NT2/D1 (cell line): ENCODE measurements at regions not wholly inside any gene's neighbourhood (a gene's known extent, or its start where the extent isn't known, plus 50 kb on each side); places are given as distances from the start of the nearest gene placed in this dataset.

Experiments
- DNase-seq: peaks from one replicate; pipeline ENCODE4 v3.0.0-alpha.2; 2011; ENCODE audit warnings: low read depth, low spot score
- H3K27me3 ChIP-seq: 2 replicates; pipeline ENCODE4 v1.6.0; 2011; ENCODE audit warnings: mild to moderate bottlenecking; ENCODE audit not compliant: insufficient read length, insufficient read depth
- H3K36me3 ChIP-seq: 2 replicates; pipeline ENCODE4 v1.6.1; 2011; ENCODE audit warnings: mild to moderate bottlenecking, low read length, mixed read lengths; ENCODE audit not compliant: insufficient read depth, insufficient read length
- H3K4me1 ChIP-seq: 2 replicates; pipeline ENCODE4 v1.5.1; 2011; ENCODE audit not compliant: insufficient read depth, insufficient read length
- H3K4me3 ChIP-seq: 2 replicates; pipeline ENCODE4 v1.5.1; 2011; ENCODE audit warnings: low read depth; ENCODE audit not compliant: insufficient read length
- H3K9ac ChIP-seq: 2 replicates; pipeline ENCODE4 v1.6.0; 2011; ENCODE audit warnings: low read depth; ENCODE audit not compliant: insufficient read length
- H3K9me3 ChIP-seq: 2 replicates; pipeline ENCODE4 v1.5.1; 2011; ENCODE audit warnings: mild to moderate bottlenecking, low read length; ENCODE audit not compliant: insufficient read depth
- SUZ12 ChIP-seq: IDR thresholded peaks from 2 replicates; pipeline ENCODE4 v1.6.1; 2011; ENCODE audit not compliant: insufficient read length, insufficient read depth; ENCODE audit errors: extremely low read depth
- YY1 ChIP-seq: IDR thresholded peaks from 2 replicates; pipeline ENCODE4 v1.6.1; 2011; ENCODE audit not compliant: insufficient read length, insufficient read depth
- ZNF274 ChIP-seq: IDR thresholded peaks from 2 replicates; pipeline ENCODE4 v1.6.1; 2011; ENCODE audit warnings: mild to moderate bottlenecking, low read depth, low read length

GRCh38 chr15:38071211-38071972 lies 137.0 kb downstream of the TMCO5A start:
- Histone ChIP-seq H3K9ac (no peak overlapping the region), H3K27me3 (peaks cover 4% of the 10 kb centered on the region), H3K36me3 (no peaks in the 10 kb centered on the region), H3K4me3 (no peak overlapping the region), H3K4me1 (no peaks in the 10 kb centered on the region), H3K9me3 (no peaks in the 10 kb centered on the region)
- no peak for TF ChIP-seq ZNF274
- no peak for TF ChIP-seq SUZ12
- no peak for TF ChIP-seq YY1
- no peak for DNase-seq

GRCh38 chr15:38072007-38072347 lies 137.5 kb downstream of the TMCO5A start:
- peak overlapping the region; percentile 61 for H3K9ac ChIP-seq
- TF ChIP-seq YY1 (no peak), ZNF274 (no peak), SUZ12 (no peak)
- peaks cover 4% of the 10 kb centered on the region for H3K27me3 ChIP-seq
- H3K9me3 ChIP-seq, result no peaks in the 10 kb centered on the region
- H3K36me3 ChIP-seq, result no peaks in the 10 kb centered on the region
- no peak for DNase-seq
- peak overlapping the region; percentile 42 for H3K4me3 ChIP-seq
- no peaks in the 10 kb centered on the region for H3K4me1 ChIP-seq

GRCh38 chr15:38072348-38073177 lies 138.1 kb downstream of the TMCO5A start:
- peaks cover 4% of the 10 kb centered on the region for H3K27me3 ChIP-seq
- TF ChIP-seq ZNF274, result no peak
- TF ChIP-seq SUZ12, result no peak
- no peak for TF ChIP-seq YY1
- DNase-seq, result peak; percentile 78
- H3K36me3 ChIP-seq, result no peaks in the 10 kb centered on the region
- peak overlapping the region; percentile 42 for H3K4me3 ChIP-seq
- no peaks in the 10 kb centered on the region for H3K4me1 ChIP-seq
- peak overlapping the region; percentile 82 for H3K9ac ChIP-seq
- H3K9me3 ChIP-seq, result no peaks in the 10 kb centered on the region

- Histone ChIP-seq H3K4me1 (no peaks in the 10 kb centered on the region), H3K27me3 (peaks cover 4% of the 10 kb centered on the region), H3K4me3 (peak overlapping the region; percentile 42), H3K9ac (peak overlapping the region; percentile 82), H3K36me3 (no peaks in the 10 kb centered on the region), H3K9me3 (no peaks in the 10 kb centered on the region)
- no peak for TF ChIP-seq YY1
- no peak for TF ChIP-seq ZNF274
- no peak for TF ChIP-seq SUZ12
- peak; percentile 30 for DNase-seq
These were observed 138.9 kb downstream of the TMCO5A start for GRCh38 chr15:38073178-38073946.

- TF ChIP-seq ZNF274 (no peak), YY1 (no peak), SUZ12 (no peak)
- Histone ChIP-seq H3K27me3 (peaks cover 4% of the 10 kb centered on the region), H3K4me3 (no peak overlapping the region), H3K9ac (no peak overlapping the region), H3K36me3 (no peaks in the 10 kb centered on the region), H3K4me1 (no peaks in the 10 kb centered on the region), H3K9me3 (no peaks in the 10 kb centered on the region)
- DNase-seq, result no peak
These were observed 139.6 kb downstream of the TMCO5A start for GRCh38 chr15:38074029-38074428.

- no peak for DNase-seq
- H3K27me3 ChIP-seq, result peaks cover 4% of the 10 kb centered on the region
- H3K9ac ChIP-seq, result no peak overlapping the region
These were observed 141.0 kb downstream of the TMCO5A start for GRCh38 chr15:38075466-38075865.

GRCh38 chr15:38076786-38077185 lies 142.3 kb downstream of the TMCO5A start:
- Histone ChIP-seq H3K27me3 (peaks cover 4% of the 10 kb centered on the region), H3K4me3 (no peak overlapping the region), H3K9ac (no peak overlapping the region), H3K4me1 (no peaks in the 10 kb centered on the region), H3K36me3 (no peaks in the 10 kb centered on the region), H3K9me3 (no peaks in the 10 kb centered on the region)
- no peak for DNase-seq
- TF ChIP-seq YY1, result no peak
- TF ChIP-seq ZNF274, result no peak
- TF ChIP-seq SUZ12, result no peak

More at GRCh38 chr15:38075466-38075865, 141.0 kb downstream of the TMCO5A start:
- Histone ChIP-seq H3K9me3 (no peaks in the 10 kb centered on the region), H3K4me1 (no peaks in the 10 kb centered on the region), H3K4me3 (no peak overlapping the region), H3K36me3 (no peaks in the 10 kb centered on the region)
- no peak for TF ChIP-seq ZNF274
- no peak for TF ChIP-seq YY1
- TF ChIP-seq SUZ12, result no peak
